ENCODE measurements at regions not wholly inside any gene's neighbourhood (a gene's known extent, or its start where the extent isn't known, plus 50 kb on each side); places are given as distances from the start of the nearest gene placed in this dataset.

DNA sequence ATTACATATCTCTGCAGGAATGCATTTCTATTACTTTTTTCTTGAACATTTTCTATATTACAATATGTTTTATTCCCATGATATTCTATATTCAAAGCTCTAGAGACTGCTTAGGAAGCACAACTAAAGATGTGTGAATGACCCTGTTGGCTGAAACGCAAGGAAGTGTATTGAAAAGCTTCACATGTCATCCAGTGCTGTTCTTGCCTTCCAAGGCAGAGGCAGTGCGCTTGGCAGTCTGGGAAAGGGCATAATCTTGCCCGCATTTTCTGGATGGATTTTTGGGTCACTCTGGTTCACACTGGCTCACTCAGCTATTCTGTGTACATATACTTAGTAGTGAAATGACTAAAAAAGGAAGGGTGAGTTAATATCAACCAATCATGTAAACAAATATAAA is 262.4 kb downstream of the PTPRC start:
- TF ChIP-seq POLR2AphosphoS5 (IDR thresholded peaks at IDR 0.05; ENCODE audit: insufficient read depth in 1 of 2, low read depth in 1 of 2) (no peak), POLR2A (IDR thresholded peaks at IDR 0.05) (no peak)
- TF ChIP-seq, protein P1, sequence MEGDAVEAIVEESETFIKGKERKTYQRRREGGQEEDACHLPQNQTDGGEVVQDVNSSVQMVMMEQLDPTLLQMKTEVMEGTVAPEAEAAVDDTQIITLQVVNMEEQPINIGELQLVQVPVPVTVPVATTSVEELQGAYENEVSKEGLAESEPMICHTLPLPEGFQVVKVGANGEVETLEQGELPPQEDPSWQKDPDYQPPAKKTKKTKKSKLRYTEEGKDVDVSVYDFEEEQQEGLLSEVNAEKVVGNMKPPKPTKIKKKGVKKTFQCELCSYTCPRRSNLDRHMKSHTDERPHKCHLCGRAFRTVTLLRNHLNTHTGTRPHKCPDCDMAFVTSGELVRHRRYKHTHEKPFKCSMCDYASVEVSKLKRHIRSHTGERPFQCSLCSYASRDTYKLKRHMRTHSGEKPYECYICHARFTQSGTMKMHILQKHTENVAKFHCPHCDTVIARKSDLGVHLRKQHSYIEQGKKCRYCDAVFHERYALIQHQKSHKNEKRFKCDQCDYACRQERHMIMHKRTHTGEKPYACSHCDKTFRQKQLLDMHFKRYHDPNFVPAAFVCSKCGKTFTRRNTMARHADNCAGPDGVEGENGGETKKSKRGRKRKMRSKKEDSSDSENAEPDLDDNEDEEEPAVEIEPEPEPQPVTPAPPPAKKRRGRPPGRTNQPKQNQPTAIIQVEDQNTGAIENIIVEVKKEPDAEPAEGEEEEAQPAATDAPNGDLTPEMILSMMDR (IDR thresholded peaks at IDR 0.05): no peak
- Histone ChIP-seq H3K9me3 (no peaks in the 10 kb centered on the region), H3K27ac (no peak overlapping the region), H3K27me3 (no peaks in the 10 kb centered on the region), H3K4me3 (no peak overlapping the region), H3K36me3 (no peaks in the 10 kb centered on the region), H3K4me1 (no peaks in the 10 kb centered on the region)
- no peak for DNase-seq (ENCODE audit: extremely low spot score in 2 of 2)
- intact Hi-C loops (cut with DNase I): no loop called here

DNA sequence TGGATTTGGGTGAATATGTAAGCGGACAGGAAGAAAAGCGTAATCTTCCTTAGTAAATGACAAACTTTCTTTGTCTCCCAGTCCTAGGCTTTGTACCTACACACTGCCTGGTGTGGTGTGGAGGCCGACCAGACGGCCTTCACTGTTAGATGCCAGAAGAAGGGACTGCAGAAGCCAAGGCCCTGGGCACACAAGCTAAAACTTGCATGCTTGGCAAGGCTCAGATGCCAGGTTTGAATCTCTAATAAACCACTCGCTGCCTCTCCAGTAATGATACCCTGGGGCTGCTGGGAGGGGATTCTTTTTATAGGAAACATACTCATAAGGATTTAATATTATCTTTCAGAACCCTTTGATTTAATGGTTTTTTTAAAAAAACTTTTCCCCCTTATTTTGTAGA is 263.8 kb downstream of the PTPRC start:
- TF ChIP-seq, protein P1 (IDR thresholded peaks at IDR 0.05): no peak
- TF ChIP-seq POLR2AphosphoS5 (IDR thresholded peaks at IDR 0.05; ENCODE audit: insufficient read depth in 1 of 2, low read depth in 1 of 2) (no peak), POLR2A (IDR thresholded peaks at IDR 0.05) (no peak)
- Histone ChIP-seq H3K27me3 (no peaks in the 10 kb centered on the region), H3K4me3 (no peak overlapping the region), H3K9me3 (no peaks in the 10 kb centered on the region), H3K36me3 (no peaks in the 10 kb centered on the region), H3K27ac (no peak overlapping the region), H3K4me1 (no peaks in the 10 kb centered on the region)
- DNase-seq (ENCODE audit: extremely low spot score in 2 of 2): no peak
- intact Hi-C loops (cut with DNase I): no loop called here

DNA sequence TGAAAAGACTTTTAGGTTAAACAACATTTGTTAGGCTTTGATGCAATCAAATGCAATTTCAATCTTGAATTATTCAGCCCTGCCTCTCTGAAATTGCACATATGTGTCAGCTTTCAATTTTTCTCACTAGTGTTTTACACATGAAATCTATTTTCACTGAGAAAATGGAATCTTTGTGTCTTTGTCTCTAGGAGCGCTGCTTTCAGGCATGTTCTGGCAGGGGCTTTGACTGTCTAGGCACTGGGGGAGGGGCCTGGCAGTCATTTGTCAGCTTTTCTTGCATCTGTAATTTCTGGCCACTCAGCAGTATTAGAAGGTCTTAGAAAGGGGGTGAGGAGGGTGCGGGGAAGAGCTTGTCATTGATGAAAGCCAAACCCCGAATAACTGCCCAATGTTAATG is 264.4 kb downstream of the PTPRC start:
- intact Hi-C loops (cut with DNase I): no loop called here

DNA sequence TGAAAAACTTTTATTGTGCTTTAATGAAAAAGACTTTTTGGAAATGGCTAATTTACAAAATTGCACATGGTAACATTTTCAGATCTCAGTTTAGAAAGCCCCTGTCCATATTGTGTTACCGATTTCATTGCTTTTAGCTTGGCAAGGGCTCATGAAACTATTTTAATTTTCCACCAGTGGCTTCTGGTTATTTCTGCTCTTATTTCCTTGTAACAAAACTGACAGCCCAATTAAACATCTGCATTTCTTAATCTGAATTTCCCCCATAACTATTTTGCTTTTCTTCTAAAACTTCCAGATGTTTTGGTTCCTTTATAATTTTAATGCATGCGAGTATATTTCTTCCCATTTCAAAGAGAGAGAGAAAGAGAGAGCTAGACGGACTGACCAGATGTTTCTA is 264.8 kb downstream of the PTPRC start:
- intact Hi-C loops (cut with DNase I): no loop called here
- H3K9me3 ChIP-seq: no peaks in the 10 kb centered on the region
- H3K27ac ChIP-seq: no peak overlapping the region
- no peak overlapping the region for H3K4me3 ChIP-seq
- H3K4me1 ChIP-seq: no peaks in the 10 kb centered on the region
- no peak for TF ChIP-seq POLR2A (IDR thresholded peaks at IDR 0.05)
- no peak for TF ChIP-seq POLR2AphosphoS5 (IDR thresholded peaks at IDR 0.05; ENCODE audit: insufficient read depth in 1 of 2, low read depth in 1 of 2)
- TF ChIP-seq, protein P1 (IDR thresholded peaks at IDR 0.05): no peak
- no peaks in the 10 kb centered on the region for H3K36me3 ChIP-seq
- DNase-seq (ENCODE audit: extremely low spot score in 2 of 2): no peak
- no peaks in the 10 kb centered on the region for H3K27me3 ChIP-seq

More for the DNA sequence above, 264.4 kb downstream of the PTPRC start:
- no peak for DNase-seq (ENCODE audit: extremely low spot score in 2 of 2)
- no peaks in the 10 kb centered on the region for H3K9me3 ChIP-seq
- no peaks in the 10 kb centered on the region for H3K4me1 ChIP-seq
- H3K36me3 ChIP-seq: no peaks in the 10 kb centered on the region
- TF ChIP-seq POLR2A (IDR thresholded peaks at IDR 0.05) (no peak), POLR2AphosphoS5 (IDR thresholded peaks at IDR 0.05; ENCODE audit: insufficient read depth in 1 of 2, low read depth in 1 of 2) (no peak)
- TF ChIP-seq, protein P1 (IDR thresholded peaks at IDR 0.05): no peak
- no peak overlapping the region for H3K4me3 ChIP-seq
- no peak overlapping the region for H3K27ac ChIP-seq
- no peaks in the 10 kb centered on the region for H3K27me3 ChIP-seq

DNA sequence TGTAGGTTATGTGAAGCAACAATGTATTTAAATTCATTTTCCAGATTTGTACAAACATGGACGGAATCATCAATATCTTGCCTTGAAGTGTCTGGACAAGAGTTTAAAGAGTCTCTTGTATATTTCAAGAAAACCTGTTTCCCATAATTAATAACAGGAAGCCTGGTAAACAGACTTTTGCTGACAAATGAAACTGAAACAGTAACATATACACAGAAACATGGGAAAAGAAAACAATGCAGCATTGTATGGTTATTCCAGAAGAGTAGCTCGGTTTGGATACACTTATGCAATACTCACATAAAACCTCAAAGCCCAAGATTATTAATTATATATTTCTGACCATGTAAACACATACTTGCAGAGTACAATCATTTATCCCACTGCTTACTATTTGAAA is 265.5 kb downstream of the PTPRC start:
- Histone ChIP-seq H3K9me3 (no peaks in the 10 kb centered on the region), H3K27me3 (no peaks in the 10 kb centered on the region), H3K36me3 (no peaks in the 10 kb centered on the region), H3K27ac (no peak overlapping the region), H3K4me3 (no peak overlapping the region), H3K4me1 (no peaks in the 10 kb centered on the region)
- TF ChIP-seq, protein P1 (IDR thresholded peaks at IDR 0.05): no peak
- TF ChIP-seq POLR2A (IDR thresholded peaks at IDR 0.05): no peak
- no peak for TF ChIP-seq POLR2AphosphoS5 (IDR thresholded peaks at IDR 0.05; ENCODE audit: insufficient read depth in 1 of 2, low read depth in 1 of 2)
- DNase-seq (ENCODE audit: extremely low spot score in 2 of 2): no peak
- intact Hi-C loops (cut with DNase I): no loop called here

All from vagina (tissue), 2 donors.